Muscle of leg (tissue), 3 donors: ENCODE measurements at regions not wholly inside any gene's neighbourhood (a gene's known extent, or its start where the extent isn't known, plus 50 kb on each side); places are given as distances from the start of the nearest gene placed in this dataset.
"Not testable (repeated sequence)": the region's sequence is repeated elsewhere in the genome, so short reads cannot be mapped to it uniquely, and the experiment has no call there.

Source experiments
- DNase-seq: peaks from one replicate; pipeline ENCODE4 v3.0.0; 2013
- H3K27ac ChIP-seq: one replicate; pipeline ENCODE4 v1.5.1; 2013; ENCODE audit warnings: mild to moderate bottlenecking, low read length, control low read depth
- H3K27me3 ChIP-seq: one replicate; pipeline ENCODE4 v1.6.1; 2013; ENCODE audit warnings: low read length; ENCODE audit not compliant: control insufficient read depth, insufficient read depth
- H3K36me3 ChIP-seq: one replicate; pipeline ENCODE4 v1.6.1; 2013; ENCODE audit warnings: low read length; ENCODE audit not compliant: control insufficient read depth, insufficient read depth
- H3K4me1 ChIP-seq: one replicate; pipeline ENCODE4 v1.6.1; 2013; ENCODE audit warnings: low read length; ENCODE audit not compliant: control insufficient read depth, insufficient read depth
- H3K4me3 ChIP-seq: one replicate; pipeline ENCODE4 v1.5.1; 2013; ENCODE audit warnings: low read length, control low read depth
- H3K9me3 ChIP-seq: replicated peaks from 2 replicates; pipeline ENCODE4 v1.6.1; 2013; ENCODE audit warnings: low read depth, low read length; ENCODE audit not compliant: control insufficient read depth
- WGBS: methylation state at CpG from one replicate; pipeline ENCODE4 v1.1.5; 2013; ENCODE audit warnings: missing lambda C conversion rate; ENCODE audit not compliant: insufficient coverage; 5-methylcytosine and 5-hydroxymethylcytosine counted together

- not testable (repeated sequence) for H3K27ac ChIP-seq, H3K9me3 ChIP-seq, H3K36me3 ChIP-seq, H3K4me3 ChIP-seq, H3K4me1 ChIP-seq, H3K27me3 ChIP-seq, DNase-seq
- WGBS, result 92% methylated on average over 5 of the region's 7 CpGs
Observed at GRCh38 chr6:61107914-61108313, 1178.1 kb downstream of the KHDRBS2 start.

- H3K27ac ChIP-seq, H3K36me3 ChIP-seq, H3K4me3 ChIP-seq, H3K27me3 ChIP-seq, H3K9me3 ChIP-seq, H3K4me1 ChIP-seq, DNase-seq: not testable (repeated sequence)
- no CpG with 5 or more reads among the region's 3 CpGs for WGBS
Observed at GRCh38 chr6:61103660-61104059, 1182.4 kb downstream of the KHDRBS2 start.

GRCh38 chr6:61100072-61100471 is 1186.0 kb downstream of the KHDRBS2 start:
- Histone ChIP-seq H3K9me3 (peaks cover 9% of the 10 kb centered on the region), H3K4me1 (no peaks in the 10 kb centered on the region), H3K36me3 (no peaks in the 10 kb centered on the region), H3K27me3 (no peaks in the 10 kb centered on the region), H3K27ac (no peak overlapping the region), H3K4me3 (no peak overlapping the region)
- no peak for DNase-seq

GRCh38 chr6:61099561-61099960 is 1186.5 kb downstream of the KHDRBS2 start:
- DNase-seq, H3K4me3 ChIP-seq, H3K27me3 ChIP-seq, H3K9me3 ChIP-seq, H3K4me1 ChIP-seq, H3K36me3 ChIP-seq, H3K27ac ChIP-seq: not testable (repeated sequence)
- WGBS, result no CpG with 5 or more reads among the region's 1 CpG

GRCh38 chr6:61087986-61088385 is 1198.0 kb downstream of the KHDRBS2 start:
- WGBS, result 100% methylated on average over 1 of the region's 1 CpG

GRCh38 chr6:61044011-61044410 is 1242.0 kb downstream of the KHDRBS2 start:
- no peaks in the 10 kb centered on the region for H3K4me1 ChIP-seq
- no peak for DNase-seq
- peaks cover 26% of the 10 kb centered on the region for H3K9me3 ChIP-seq
- no peaks in the 10 kb centered on the region for H3K36me3 ChIP-seq
- H3K27me3 ChIP-seq, result no peaks in the 10 kb centered on the region
- no peak overlapping the region for H3K4me3 ChIP-seq
- WGBS, result 89% methylated on average over 3 of the region's 3 CpGs
- H3K27ac ChIP-seq, result no peak overlapping the region

More at GRCh38 chr6:61087986-61088385, 1198.0 kb downstream of the KHDRBS2 start:
- not testable (repeated sequence) for H3K9me3 ChIP-seq, H3K27ac ChIP-seq, H3K36me3 ChIP-seq, H3K4me1 ChIP-seq, H3K27me3 ChIP-seq, H3K4me3 ChIP-seq, DNase-seq
